ENCODE measurements at regions not wholly inside any gene's neighbourhood (a gene's known extent, or its start where the extent isn't known, plus 50 kb on each side); places are given as distances from the start of the nearest gene placed in this dataset.
"Not testable (repeated sequence)": the region's sequence is repeated elsewhere in the genome, so short reads cannot be mapped to it uniquely, and the experiment has no call there.

DNA sequence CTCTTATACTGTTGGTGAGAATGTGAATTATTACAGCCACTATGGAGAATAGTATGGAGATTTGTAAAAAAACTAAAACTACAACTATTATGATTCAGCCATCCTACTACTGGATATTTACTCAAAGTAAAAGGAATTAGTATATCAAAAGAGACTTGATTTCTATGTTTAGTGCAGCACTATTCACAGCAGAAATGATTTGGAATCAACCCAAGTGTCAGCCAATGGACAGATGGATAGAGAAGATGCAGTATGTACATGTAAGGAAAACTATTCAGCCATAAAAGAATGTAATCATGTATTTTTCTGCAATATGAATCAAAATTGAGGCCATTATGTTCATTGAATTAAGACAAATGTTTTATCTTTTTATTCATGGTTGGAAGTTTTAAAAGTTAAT is 1705.5 kb downstream of the SLITRK1 start:
- no peak for DNase-seq

DNA sequence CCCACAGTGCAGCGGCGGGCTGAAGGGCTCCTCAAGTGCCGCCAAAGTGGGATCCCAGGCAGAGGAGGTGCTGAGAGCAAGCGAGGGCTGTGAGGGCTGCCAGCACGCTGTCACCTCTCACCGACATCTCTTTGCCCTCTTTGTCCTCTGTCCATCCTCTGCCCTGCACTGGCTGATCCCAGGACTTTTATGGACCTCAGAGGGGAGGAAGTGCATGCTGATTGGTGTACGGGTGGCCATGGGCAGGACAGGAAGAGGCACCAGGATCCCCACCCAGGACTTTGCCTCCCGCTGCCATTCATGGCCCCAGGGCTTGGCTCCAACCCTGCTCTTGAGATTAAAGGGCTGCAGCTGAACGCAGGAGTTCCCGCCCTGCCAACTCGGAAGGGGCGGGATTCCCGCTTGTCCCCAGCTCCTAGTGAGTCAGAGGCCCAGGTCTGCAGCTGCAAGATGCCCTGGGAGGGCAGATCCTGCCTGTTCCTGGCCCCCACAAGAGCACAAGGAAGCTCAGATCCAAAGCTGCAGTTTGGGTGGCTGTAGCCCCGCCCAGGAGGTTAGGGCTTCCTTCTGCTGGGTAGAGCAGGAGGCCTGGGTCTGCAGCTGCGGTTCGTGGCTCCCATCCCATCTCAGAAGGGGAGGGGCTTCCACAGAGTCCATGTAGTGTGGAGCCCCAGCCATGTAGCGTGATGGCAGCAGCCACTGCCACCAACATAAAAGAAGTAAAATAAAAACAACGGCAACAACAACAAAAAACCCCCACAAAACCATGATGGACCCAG is 1716.7 kb downstream of the SLITRK1 start:
- Histone ChIP-seq H3K9me3 (no peaks in the 10 kb centered on the region), H3K36me3 (ENCODE audit: insufficient read depth in 1 of 2, low read depth in 1 of 2) (no peaks in the 10 kb centered on the region), H3K4me1 (no peaks in the 10 kb centered on the region), H3K4me3 (no peak overlapping the region), H3K27me3 (ENCODE audit: insufficient read depth in 3 of 3, low read length in 2 of 3) (no peaks in the 10 kb centered on the region), H3K27ac (no peak overlapping the region)
- DNase-seq = no peak
- TF ChIP-seq, protein P1, sequence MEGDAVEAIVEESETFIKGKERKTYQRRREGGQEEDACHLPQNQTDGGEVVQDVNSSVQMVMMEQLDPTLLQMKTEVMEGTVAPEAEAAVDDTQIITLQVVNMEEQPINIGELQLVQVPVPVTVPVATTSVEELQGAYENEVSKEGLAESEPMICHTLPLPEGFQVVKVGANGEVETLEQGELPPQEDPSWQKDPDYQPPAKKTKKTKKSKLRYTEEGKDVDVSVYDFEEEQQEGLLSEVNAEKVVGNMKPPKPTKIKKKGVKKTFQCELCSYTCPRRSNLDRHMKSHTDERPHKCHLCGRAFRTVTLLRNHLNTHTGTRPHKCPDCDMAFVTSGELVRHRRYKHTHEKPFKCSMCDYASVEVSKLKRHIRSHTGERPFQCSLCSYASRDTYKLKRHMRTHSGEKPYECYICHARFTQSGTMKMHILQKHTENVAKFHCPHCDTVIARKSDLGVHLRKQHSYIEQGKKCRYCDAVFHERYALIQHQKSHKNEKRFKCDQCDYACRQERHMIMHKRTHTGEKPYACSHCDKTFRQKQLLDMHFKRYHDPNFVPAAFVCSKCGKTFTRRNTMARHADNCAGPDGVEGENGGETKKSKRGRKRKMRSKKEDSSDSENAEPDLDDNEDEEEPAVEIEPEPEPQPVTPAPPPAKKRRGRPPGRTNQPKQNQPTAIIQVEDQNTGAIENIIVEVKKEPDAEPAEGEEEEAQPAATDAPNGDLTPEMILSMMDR (IDR thresholded peaks at IDR 0.05) = no peak
- no peak for ATAC-seq
- WGBS, 3 donors = 87 to 91% (median 91%) methylated on average over 15 to 18 of the region's 18 CpGs
- intact Hi-C loops (cut with DNase I) = no loop called here

More for the DNA sequence above, 1705.5 kb downstream of the SLITRK1 start:
- Histone ChIP-seq H3K4me3 (no peak overlapping the region), H3K9me3 (no peaks in the 10 kb centered on the region), H3K4me1 (no peaks in the 10 kb centered on the region), H3K27me3 (ENCODE audit: insufficient read depth in 3 of 3, low read length in 2 of 3) (no peaks in the 10 kb centered on the region), H3K36me3 (ENCODE audit: insufficient read depth in 1 of 2, low read depth in 1 of 2) (no peaks in the 10 kb centered on the region), H3K27ac (no peak overlapping the region)
- no peak for ATAC-seq
- intact Hi-C loops (cut with DNase I) = no loop called here
- TF ChIP-seq, protein P1 (IDR thresholded peaks at IDR 0.05) = no peak

DNA sequence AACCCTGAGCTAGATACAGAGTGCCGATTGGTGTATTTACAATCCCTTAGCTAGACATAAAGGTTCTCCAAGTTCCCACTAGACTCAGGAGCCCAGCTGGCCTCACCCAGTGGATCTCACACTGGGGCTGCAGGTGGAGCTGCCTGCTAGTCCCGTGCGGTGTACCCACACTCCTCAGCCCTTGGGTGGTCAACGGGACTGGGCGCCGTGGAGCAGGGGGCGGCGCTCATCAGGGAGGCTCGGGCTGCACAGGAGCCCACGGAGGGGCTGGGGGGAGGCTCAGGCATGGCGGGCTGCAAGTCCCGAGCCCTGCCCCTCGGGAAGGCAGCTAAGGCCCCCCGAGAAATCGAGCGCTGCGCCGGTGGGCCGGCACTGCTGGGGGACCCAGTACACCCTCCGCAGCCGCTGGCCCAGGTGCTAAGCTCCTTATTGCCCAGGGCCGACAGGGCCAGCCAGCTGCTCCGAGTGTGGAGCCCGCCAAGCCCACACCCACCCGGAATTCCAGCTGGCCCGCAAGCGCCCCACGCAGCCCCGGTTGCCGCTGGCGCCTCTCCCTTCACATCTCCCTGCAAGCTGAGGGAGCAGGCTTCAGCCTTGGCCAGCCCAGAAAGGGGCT is 1717.4 kb downstream of the SLITRK1 start:
- DNase-seq = not testable (repeated sequence)

DNA sequence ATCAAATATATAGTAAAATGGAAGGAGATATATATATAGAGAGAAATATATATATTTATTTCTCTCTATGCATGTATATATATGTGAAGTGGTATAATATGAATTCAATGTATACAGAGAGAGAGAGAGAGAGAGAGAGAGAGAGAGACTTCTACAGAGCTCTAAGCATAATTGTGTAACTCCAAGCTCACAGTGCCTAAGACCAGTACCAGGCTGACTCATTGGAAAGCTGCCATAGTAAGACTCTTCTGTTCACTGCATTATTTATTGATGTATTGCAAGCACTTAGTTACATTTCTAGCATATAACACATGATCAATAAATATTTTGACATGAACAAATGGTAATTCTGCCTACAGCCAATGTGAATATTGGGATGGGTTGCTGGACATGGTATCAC is 1734.7 kb downstream of the SLITRK1 start:
- intact Hi-C loops (cut with DNase I) = no loop called here
- H3K36me3 ChIP-seq (ENCODE audit: insufficient read depth in 1 of 2, low read depth in 1 of 2) = no peaks in the 10 kb centered on the region
- H3K4me3 ChIP-seq = no peak overlapping the region
- H3K27ac ChIP-seq = no peak overlapping the region
- H3K4me1 ChIP-seq = no peaks in the 10 kb centered on the region
- DNase-seq = no peak
- no peak for ATAC-seq
- TF ChIP-seq, protein P1 (IDR thresholded peaks at IDR 0.05) = no peak
- no peaks in the 10 kb centered on the region for H3K27me3 ChIP-seq (ENCODE audit: insufficient read depth in 3 of 3, low read length in 2 of 3)
- no peaks in the 10 kb centered on the region for H3K9me3 ChIP-seq

More for the DNA sequence above, 1717.4 kb downstream of the SLITRK1 start:
- H3K4me1 ChIP-seq; H3K4me3 ChIP-seq; intact Hi-C loops (cut with DNase I); H3K27ac ChIP-seq; H3K27me3 ChIP-seq (ENCODE audit: insufficient read depth in 3 of 3, low read length in 2 of 3); H3K36me3 ChIP-seq (ENCODE audit: insufficient read depth in 1 of 2, low read depth in 1 of 2); H3K9me3 ChIP-seq; ATAC-seq: not testable (repeated sequence)
- WGBS, 3 donors = 88 to 96% (median 94%) methylated on average over 21 to 31 of the region's 31 CpGs

DNA sequence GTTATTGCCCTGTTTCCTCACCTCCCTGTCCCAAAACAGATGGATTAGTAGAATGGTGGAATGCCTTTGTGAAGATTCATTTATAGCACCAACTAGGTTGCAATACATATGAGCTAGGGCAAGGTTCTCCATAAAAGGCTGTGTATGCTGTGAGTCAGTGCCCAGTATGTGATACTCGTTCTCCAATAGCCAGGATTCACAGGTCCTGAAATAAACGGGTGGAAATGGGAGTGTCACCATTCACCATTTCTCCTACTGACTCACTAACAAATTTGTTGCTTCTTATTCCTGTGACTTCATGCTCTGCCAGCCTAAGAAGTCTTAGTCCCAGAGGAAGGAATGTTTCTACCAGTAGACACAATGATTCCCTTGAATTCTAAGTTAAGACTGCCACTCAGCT is 1745.4 kb downstream of the SLITRK1 start:
- DNase-seq (no peak), ATAC-seq (no peak)
- intact Hi-C loops (cut with DNase I) = no loop called here
- TF ChIP-seq, protein P1 (IDR thresholded peaks at IDR 0.05) = no peak
- Histone ChIP-seq H3K4me3 (no peak overlapping the region), H3K27me3 (ENCODE audit: insufficient read depth in 3 of 3, low read length in 2 of 3) (no peaks in the 10 kb centered on the region), H3K36me3 (ENCODE audit: insufficient read depth in 1 of 2, low read depth in 1 of 2) (no peaks in the 10 kb centered on the region), H3K9me3 (no peaks in the 10 kb centered on the region), H3K27ac (no peak overlapping the region), H3K4me1 (no peaks in the 10 kb centered on the region)
- 71 to 75% (median 75%) methylated on average over 2 of the region's 2 CpGs for WGBS, 3 donors
